Activated CD4-positive, alpha-beta T cell treated with anti-CD3 and anti-CD28 coated beads, Interleukin-2, Interleukin-6, amounts not matched to agents 100 ng/mL and 50 ng/mL, durations not matched to agents 16 hours and 8 hours (primary cell): ENCODE measurements at regions not wholly inside any gene's neighbourhood (a gene's known extent, or its start where the extent isn't known, plus 50 kb on each side); places are given as distances from the start of the nearest gene placed in this dataset.
"Not testable (repeated sequence)": the region's sequence is repeated elsewhere in the genome, so short reads cannot be mapped to it uniquely, and the experiment has no call there.

Experiments used
- DNase-seq: peaks from one replicate; pipeline ENCODE4 v3.0.0-alpha.2; 2020

- no peak for DNase-seq
Measured at GRCh38 chr2:240383099-240383758, 52.2 kb upstream of the GPC1 start.

GRCh38 chr2:240383871-240384700 lies 51.4 kb upstream of the GPC1 start:
- DNase-seq: no peak

DNA sequence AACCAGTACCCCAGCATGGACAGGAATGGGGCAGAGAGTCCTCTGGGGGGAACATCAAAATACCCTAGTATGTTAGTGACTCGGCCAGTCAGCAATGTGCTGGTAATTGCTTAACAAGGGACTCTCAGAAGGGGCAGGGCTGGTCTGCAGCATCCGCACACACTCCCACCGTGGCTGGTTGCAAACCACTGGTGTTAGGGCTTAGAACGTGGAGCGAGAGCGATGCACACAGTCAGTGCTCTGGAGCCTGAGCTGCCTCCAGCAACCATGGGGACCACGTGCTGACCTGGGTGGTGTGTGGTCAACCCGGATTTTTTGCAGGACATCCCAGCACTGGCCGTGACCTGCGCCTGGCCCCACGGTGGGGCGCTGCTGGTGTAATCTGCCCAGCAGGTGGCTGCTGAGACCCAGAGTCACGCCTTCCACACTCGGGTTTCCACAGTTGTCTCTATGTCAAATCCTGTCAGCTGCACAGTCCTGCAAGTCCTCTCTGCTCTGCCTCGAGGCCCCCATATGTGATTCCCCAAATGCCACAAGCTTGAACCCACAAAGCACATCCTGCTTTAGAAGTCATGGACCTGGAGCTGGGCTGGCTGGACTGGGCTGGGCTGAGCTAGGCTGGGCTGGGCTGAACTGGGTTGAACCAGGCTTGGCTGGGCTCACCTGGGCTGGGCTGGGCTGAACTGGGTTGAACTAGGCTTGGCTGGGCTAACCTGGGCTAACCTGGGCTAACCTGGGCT lies 50.6 kb upstream of the GPC1 start:
- DNase-seq: no peak

DNA sequence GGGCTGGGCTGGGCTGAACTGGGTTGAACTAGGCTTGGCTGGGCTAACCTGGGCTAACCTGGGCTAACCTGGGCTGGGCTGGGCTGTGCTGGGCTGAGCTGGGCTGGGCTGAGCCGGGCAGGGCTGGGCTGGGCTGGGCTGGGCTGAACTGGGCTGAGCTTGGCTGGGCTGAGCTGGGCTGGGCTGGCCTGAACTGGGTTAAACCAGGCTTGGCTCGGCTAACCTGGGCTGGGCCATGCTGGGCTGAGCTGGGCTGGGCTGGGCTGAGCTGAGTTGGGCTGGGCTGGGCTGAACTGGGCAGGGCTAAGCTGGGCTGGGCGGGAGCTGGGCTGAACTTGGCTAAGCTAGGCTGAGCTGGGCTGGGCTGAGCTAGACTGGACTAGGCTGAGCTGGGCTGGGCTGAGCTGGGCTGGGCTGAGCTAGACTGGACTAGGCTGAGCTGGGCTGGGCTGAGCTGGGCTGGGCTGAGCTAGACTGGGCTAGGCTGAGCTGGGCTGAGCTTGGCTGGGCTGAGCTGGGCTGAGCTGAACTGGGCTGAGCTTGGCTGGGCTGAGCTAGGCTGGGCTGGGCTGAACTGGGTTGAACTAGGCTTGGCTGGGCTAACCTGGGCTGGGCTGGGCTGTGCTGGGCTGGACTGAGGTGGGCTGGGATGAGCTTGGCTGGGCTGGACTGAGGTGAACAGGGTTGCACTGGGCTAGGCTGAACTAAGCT lies 49.9 kb upstream of the GPC1 start:
- DNase-seq: not testable (repeated sequence)
